ENCODE measurements at regions not wholly inside any gene's neighbourhood (a gene's known extent, or its start where the extent isn't known, plus 50 kb on each side); places are given as distances from the start of the nearest gene placed in this dataset.

- no peaks in the 10 kb centered on the region for H3K36me3 ChIP-seq (ENCODE audit: control insufficient read depth in 3 of 3, insufficient read depth in 2 of 3, low read depth in 1 of 3, low read length in 3 of 3)
- FAIRE-seq (no peak), DNase-seq (no peak)
- H3K4me1 ChIP-seq (ENCODE audit: control insufficient read depth in 3 of 3, insufficient read depth in 2 of 3, low read depth in 1 of 3, low read length in 2 of 3): peaks cover 0 to 12% (median 0%) of the 10 kb centered on the region in 3 donors
- H3K27ac ChIP-seq (ENCODE audit: low read depth in 1 of 3, low read length in 2 of 3): no peak overlapping the region
- no peaks in the 10 kb centered on the region for H3K27me3 ChIP-seq (ENCODE audit: control insufficient read depth in 3 of 3, insufficient read depth in 3 of 3, low read length in 3 of 3)
- 56 to 75% (median 65%) methylated on average over 2 of the region's 2 CpGs for WGBS, 3 donors
- no peaks in the 10 kb centered on the region for H3K9me3 ChIP-seq (ENCODE audit: control insufficient read depth in 2 of 2, insufficient read depth in 1 of 2, low read depth in 1 of 2, low read length in 1 of 2)
- H3K4me3 ChIP-seq (ENCODE audit: low read depth in 1 of 3, low read length in 3 of 3): no peak overlapping the region
Measured at GRCh38 chr5:143494162-143494561, 90.7 kb upstream of the NR3C1 start.

- H3K36me3 ChIP-seq (ENCODE audit: control insufficient read depth in 3 of 3, insufficient read depth in 2 of 3, low read depth in 1 of 3, low read length in 3 of 3): no peaks in the 10 kb centered on the region
- no peak overlapping the region for H3K27ac ChIP-seq (ENCODE audit: low read depth in 1 of 3, low read length in 2 of 3)
- FAIRE-seq (no peak), DNase-seq (no peak)
- no peak overlapping the region for H3K4me3 ChIP-seq (ENCODE audit: low read depth in 1 of 3, low read length in 3 of 3)
- H3K9me3 ChIP-seq (ENCODE audit: control insufficient read depth in 2 of 2, insufficient read depth in 1 of 2, low read depth in 1 of 2, low read length in 1 of 2): no peaks in the 10 kb centered on the region
- peaks cover 0 to 12% (median 0%) of the 10 kb centered on the region in 3 donors for H3K4me1 ChIP-seq (ENCODE audit: control insufficient read depth in 3 of 3, insufficient read depth in 2 of 3, low read depth in 1 of 3, low read length in 2 of 3)
- no peaks in the 10 kb centered on the region for H3K27me3 ChIP-seq (ENCODE audit: control insufficient read depth in 3 of 3, insufficient read depth in 3 of 3, low read length in 3 of 3)
Measured at GRCh38 chr5:143492783-143493182, 89.3 kb upstream of the NR3C1 start.

- H3K4me3 ChIP-seq (ENCODE audit: low read depth in 1 of 3, low read length in 3 of 3): no peak overlapping the region
- FAIRE-seq (no peak), DNase-seq (peak in 1 of 2 donors; percentile 34)
- H3K4me1 ChIP-seq (ENCODE audit: control insufficient read depth in 3 of 3, insufficient read depth in 2 of 3, low read depth in 1 of 3, low read length in 2 of 3): peaks cover 0 to 12% (median 0%) of the 10 kb centered on the region in 3 donors
- H3K27me3 ChIP-seq (ENCODE audit: control insufficient read depth in 3 of 3, insufficient read depth in 3 of 3, low read length in 3 of 3): no peaks in the 10 kb centered on the region
- no peaks in the 10 kb centered on the region for H3K36me3 ChIP-seq (ENCODE audit: control insufficient read depth in 3 of 3, insufficient read depth in 2 of 3, low read depth in 1 of 3, low read length in 3 of 3)
- H3K27ac ChIP-seq (ENCODE audit: low read depth in 1 of 3, low read length in 2 of 3): no peak overlapping the region
- 88 to 92% (median 91%) methylated on average over 3 of the region's 3 CpGs for WGBS, 3 donors
- no peaks in the 10 kb centered on the region for H3K9me3 ChIP-seq (ENCODE audit: control insufficient read depth in 2 of 2, insufficient read depth in 1 of 2, low read depth in 1 of 2, low read length in 1 of 2)
Measured at GRCh38 chr5:143491646-143492045, 88.2 kb upstream of the NR3C1 start.

- no peak overlapping the region for H3K27ac ChIP-seq (ENCODE audit: low read depth in 1 of 3, low read length in 2 of 3)
- FAIRE-seq (no peak), DNase-seq (no peak)
- H3K27me3 ChIP-seq (ENCODE audit: control insufficient read depth in 3 of 3, insufficient read depth in 3 of 3, low read length in 3 of 3): no peaks in the 10 kb centered on the region
- no peak overlapping the region for H3K4me3 ChIP-seq (ENCODE audit: low read depth in 1 of 3, low read length in 3 of 3)
- peaks cover 0 to 3% (median 0%) of the 10 kb centered on the region in 3 donors for H3K4me1 ChIP-seq (ENCODE audit: control insufficient read depth in 3 of 3, insufficient read depth in 2 of 3, low read depth in 1 of 3, low read length in 2 of 3)
- no peaks in the 10 kb centered on the region for H3K9me3 ChIP-seq (ENCODE audit: control insufficient read depth in 2 of 2, insufficient read depth in 1 of 2, low read depth in 1 of 2, low read length in 1 of 2)
- H3K36me3 ChIP-seq (ENCODE audit: control insufficient read depth in 3 of 3, insufficient read depth in 2 of 3, low read depth in 1 of 3, low read length in 3 of 3): no peaks in the 10 kb centered on the region
- WGBS, 3 donors: 50 to 68% (median 64%) methylated on average over 3 of the region's 3 CpGs
Measured at GRCh38 chr5:143488381-143488780, 84.9 kb upstream of the NR3C1 start.

GRCh38 chr5:143484601-143485000 lies 81.1 kb upstream of the NR3C1 start:
- no peak for FAIRE-seq
- WGBS, 3 donors: 72 to 87% (median 86%) methylated on average over 1 of the region's 1 CpG
- H3K4me1 ChIP-seq (ENCODE audit: control insufficient read depth in 3 of 3, insufficient read depth in 2 of 3, low read depth in 1 of 3, low read length in 2 of 3): peaks cover 0 to 8% (median 0%) of the 10 kb centered on the region in 3 donors
- H3K4me3 ChIP-seq (ENCODE audit: low read depth in 1 of 3, low read length in 3 of 3): no peak overlapping the region
- DNase-seq: no peak
- H3K9me3 ChIP-seq (ENCODE audit: control insufficient read depth in 2 of 2, insufficient read depth in 1 of 2, low read depth in 1 of 2, low read length in 1 of 2): no peaks in the 10 kb centered on the region
- H3K36me3 ChIP-seq (ENCODE audit: control insufficient read depth in 3 of 3, insufficient read depth in 2 of 3, low read depth in 1 of 3, low read length in 3 of 3): no peaks in the 10 kb centered on the region
- no peak overlapping the region for H3K27ac ChIP-seq (ENCODE audit: low read depth in 1 of 3, low read length in 2 of 3)
- H3K27me3 ChIP-seq (ENCODE audit: control insufficient read depth in 3 of 3, insufficient read depth in 3 of 3, low read length in 3 of 3): no peaks in the 10 kb centered on the region

GRCh38 chr5:143481697-143482531 lies 78.4 kb upstream of the NR3C1 start:
- Histone ChIP-seq H3K36me3 (ENCODE audit: control insufficient read depth in 3 of 3, insufficient read depth in 2 of 3, low read depth in 1 of 3, low read length in 3 of 3) (no peaks in the 10 kb centered on the region), H3K9me3 (ENCODE audit: control insufficient read depth in 2 of 2, insufficient read depth in 1 of 2, low read depth in 1 of 2, low read length in 1 of 2) (no peaks in the 10 kb centered on the region), H3K27me3 (ENCODE audit: control insufficient read depth in 3 of 3, insufficient read depth in 3 of 3, low read length in 3 of 3) (no peaks in the 10 kb centered on the region), H3K27ac (ENCODE audit: low read depth in 1 of 3, low read length in 2 of 3) (peak overlapping the region in 1 of 3 donors; percentile 26), H3K4me1 (ENCODE audit: control insufficient read depth in 3 of 3, insufficient read depth in 2 of 3, low read depth in 1 of 3, low read length in 2 of 3) (peaks cover 0 to 8% (median 0%) of the 10 kb centered on the region in 3 donors), H3K4me3 (ENCODE audit: low read depth in 1 of 3, low read length in 3 of 3) (no peak overlapping the region)
- FAIRE-seq (no peak), DNase-seq (peak; percentile 53 to 54)
- WGBS, 3 donors: 77 to 88% (median 87%) methylated on average over 4 of the region's 4 CpGs

- H3K4me3 ChIP-seq (ENCODE audit: low read depth in 1 of 3, low read length in 3 of 3): no peak overlapping the region
- no peaks in the 10 kb centered on the region for H3K36me3 ChIP-seq (ENCODE audit: control insufficient read depth in 3 of 3, insufficient read depth in 2 of 3, low read depth in 1 of 3, low read length in 3 of 3)
- DNase-seq (no peak), FAIRE-seq (no peak)
- peaks cover 0 to 8% (median 0%) of the 10 kb centered on the region in 3 donors for H3K4me1 ChIP-seq (ENCODE audit: control insufficient read depth in 3 of 3, insufficient read depth in 2 of 3, low read depth in 1 of 3, low read length in 2 of 3)
- H3K9me3 ChIP-seq (ENCODE audit: control insufficient read depth in 2 of 2, insufficient read depth in 1 of 2, low read depth in 1 of 2, low read length in 1 of 2): no peaks in the 10 kb centered on the region
- H3K27ac ChIP-seq (ENCODE audit: low read depth in 1 of 3, low read length in 2 of 3): no peak overlapping the region
- WGBS, 3 donors: 89 to 94% (median 92%) methylated on average over 3 of the region's 3 CpGs
- H3K27me3 ChIP-seq (ENCODE audit: control insufficient read depth in 3 of 3, insufficient read depth in 3 of 3, low read length in 3 of 3): no peaks in the 10 kb centered on the region
Measured at GRCh38 chr5:143480001-143480400, 76.5 kb upstream of the NR3C1 start.

GRCh38 chr5:143479394-143479793 lies 75.9 kb upstream of the NR3C1 start:
- FAIRE-seq (no peak), DNase-seq (peak; percentile 14 to 31)
- 92 to 97% (median 94%) methylated on average over 1 of the region's 1 CpG for WGBS, 3 donors
- Histone ChIP-seq H3K9me3 (ENCODE audit: control insufficient read depth in 2 of 2, insufficient read depth in 1 of 2, low read depth in 1 of 2, low read length in 1 of 2) (no peaks in the 10 kb centered on the region), H3K36me3 (ENCODE audit: control insufficient read depth in 3 of 3, insufficient read depth in 2 of 3, low read depth in 1 of 3, low read length in 3 of 3) (no peaks in the 10 kb centered on the region), H3K27ac (ENCODE audit: low read depth in 1 of 3, low read length in 2 of 3) (no peak overlapping the region), H3K4me1 (ENCODE audit: control insufficient read depth in 3 of 3, insufficient read depth in 2 of 3, low read depth in 1 of 3, low read length in 2 of 3) (peaks cover 0 to 8% (median 0%) of the 10 kb centered on the region in 3 donors), H3K4me3 (ENCODE audit: low read depth in 1 of 3, low read length in 3 of 3) (no peak overlapping the region), H3K27me3 (ENCODE audit: control insufficient read depth in 3 of 3, insufficient read depth in 3 of 3, low read length in 3 of 3) (no peaks in the 10 kb centered on the region)

Data from small intestine (tissue), 7 donors.